ENCODE measurements at regions not wholly inside any gene's neighbourhood (a gene's known extent, or its start where the extent isn't known, plus 50 kb on each side); places are given as distances from the start of the nearest gene placed in this dataset.
A peak's percentile ranks its signal among the peaks of the same experiment; 100 is the strongest.

- no peak for ATAC-seq
- Histone ChIP-seq H3K4me1 (peaks cover 4% of the 10 kb centered on the region; the same call in 1 of the 3 replicates), H3K9me3 (no peaks in the 10 kb centered on the region), H3K27ac (no peak overlapping the region), H3K4me3 (no peak overlapping the region), H3K4me2 (no peak overlapping the region)
- ChIA-PET POLR2A (no interaction called here), CTCF (no interaction called here)
- no peak for DNase-seq (ENCODE audit: low read depth in 1 of 2, low spot score in 1 of 2)
- FAIRE-seq: no peak
- TF ChIP-seq CEBPB (IDR thresholded peaks at IDR 0.05) (peak in 1 of 2 experiments; percentile 33; a peak in 1 of 4 replicates), JUNB (IDR thresholded peaks at IDR 0.05) (no peak)
Measured at GRCh38 chr11:109138196-109138595, 283.8 kb upstream of the C11orf87 start.

- FAIRE-seq (no peak), ATAC-seq (no peak)
Measured at GRCh38 chr11:109140426-109140825, 281.6 kb upstream of the C11orf87 start.

More at GRCh38 chr11:109140426-109140825, 281.6 kb upstream of the C11orf87 start:
- no peak for DNase-seq (ENCODE audit: low read depth in 1 of 2, low spot score in 1 of 2)
- POLR2A ChIA-PET: no interaction called here
- Histone ChIP-seq H3K9me3 (no peaks in the 10 kb centered on the region), H3K4me2 (no peak overlapping the region), H3K4me3 (no peak overlapping the region), H3K4me1 (peaks cover 4% of the 10 kb centered on the region; the same call in 1 of the 3 replicates), H3K27ac (no peak overlapping the region)
- TF ChIP-seq REST (IDR thresholded peaks at IDR 0.05): no peak
- TF ChIP-seq CEBPB (IDR thresholded peaks at IDR 0.05): no peak
- TF ChIP-seq BCL3 (IDR thresholded peaks at IDR 0.05): no peak
- TF ChIP-seq HES2 (IDR thresholded peaks at IDR 0.05): no peak
- no peak for TF ChIP-seq GATA3 (IDR thresholded peaks at IDR 0.05; ENCODE audit: borderline replicate concordance)
- no peak for TF ChIP-seq ZC3H11A (IDR thresholded peaks at IDR 0.05)
- no peak for TF ChIP-seq NR3C1 (IDR thresholded peaks at IDR 0.05)
- TF ChIP-seq PBX3 (IDR thresholded peaks at IDR 0.05): no peak
- TF ChIP-seq RFX5 (IDR thresholded peaks at IDR 0.05): no peak
- no peak for TF ChIP-seq BHLHE40 (IDR thresholded peaks at IDR 0.05; ENCODE audit: low read depth, low read length)
- TF ChIP-seq CHD4 (IDR thresholded peaks at IDR 0.05; ENCODE audit: borderline replicate concordance): no peak
- no peak for TF ChIP-seq EP300 (IDR thresholded peaks at IDR 0.05)
- no peak for TF ChIP-seq HOXA7 (CRISPR knock-in tag; IDR thresholded peaks at IDR 0.05)
- no peak for TF ChIP-seq HOXB13 (CRISPR knock-in tag; IDR thresholded peaks at IDR 0.05; ENCODE audit: low read depth)
- no peak for TF ChIP-seq ELK1 (IDR thresholded peaks at IDR 0.05; ENCODE audit: low read depth, low read length)
- no peak for TF ChIP-seq CHD2 (IDR thresholded peaks at IDR 0.05; ENCODE audit: low read length, partially characterized antibody)
- CTCF ChIA-PET: interaction anchor here (0.6 kb wide), 2 partner anchors 427 to 1385 kb away, joined by 3 read pairs; no protein-coding TSS in a partner anchor
